ENCODE measurements at regions not wholly inside any gene's neighbourhood (a gene's known extent, or its start where the extent isn't known, plus 50 kb on each side); places are given as distances from the start of the nearest gene placed in this dataset.

DNA sequence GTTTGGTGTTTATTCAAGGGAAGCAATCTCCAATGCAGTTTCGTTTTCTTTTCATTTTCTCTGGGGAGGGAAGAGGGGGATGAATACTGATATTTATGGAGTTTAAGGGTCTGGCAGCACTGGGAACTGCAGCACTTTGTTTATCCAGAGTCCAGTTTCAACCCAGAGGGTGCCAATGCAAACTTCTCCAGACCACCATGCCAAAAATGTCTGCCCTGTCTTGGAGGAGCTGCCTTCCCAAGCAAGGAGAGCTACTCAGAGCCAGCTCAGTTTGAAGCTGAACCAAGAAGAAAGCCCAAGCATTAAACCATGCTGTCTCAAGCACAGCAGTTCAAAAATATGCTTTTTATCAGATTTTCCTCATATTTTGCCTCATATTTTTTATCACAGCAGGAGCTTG lies 589.7 kb downstream of the LMO4 start:
- Histone ChIP-seq H3K27me3 (ENCODE audit: control insufficient read depth, insufficient read depth, low read length, poor library complexity, severe bottlenecking) (no peaks in the 10 kb centered on the region), H3K27ac (ENCODE audit: low read depth, low read length) (no peak overlapping the region), H3K9me3 (ENCODE audit: control insufficient read depth, low read length) (no peaks in the 10 kb centered on the region), H3K4me1 (ENCODE audit: control insufficient read depth, insufficient read depth, low read length) (no peaks in the 10 kb centered on the region), H3K36me3 (ENCODE audit: control insufficient read depth, insufficient read depth, low read length) (no peaks in the 10 kb centered on the region), H3K4me3 (ENCODE audit: low read length) (no peak overlapping the region), H3K9ac (ENCODE audit: extremely low read depth, low read length, poor library complexity, severe bottlenecking) (no peak overlapping the region)
- Mint-ChIP-seq H3K36me3 (ENCODE audit: low read depth) (no peaks in the 10 kb centered on the region), H3K9me3 (peaks cover 3% of the 10 kb centered on the region), H3K27ac (no peak overlapping the region), H3K4me3 (no peak overlapping the region), H3K4me1 (no peaks in the 10 kb centered on the region), H3K27me3 (ENCODE audit: insufficient read depth) (no peaks in the 10 kb centered on the region)
- TF ChIP-seq, protein P1, sequence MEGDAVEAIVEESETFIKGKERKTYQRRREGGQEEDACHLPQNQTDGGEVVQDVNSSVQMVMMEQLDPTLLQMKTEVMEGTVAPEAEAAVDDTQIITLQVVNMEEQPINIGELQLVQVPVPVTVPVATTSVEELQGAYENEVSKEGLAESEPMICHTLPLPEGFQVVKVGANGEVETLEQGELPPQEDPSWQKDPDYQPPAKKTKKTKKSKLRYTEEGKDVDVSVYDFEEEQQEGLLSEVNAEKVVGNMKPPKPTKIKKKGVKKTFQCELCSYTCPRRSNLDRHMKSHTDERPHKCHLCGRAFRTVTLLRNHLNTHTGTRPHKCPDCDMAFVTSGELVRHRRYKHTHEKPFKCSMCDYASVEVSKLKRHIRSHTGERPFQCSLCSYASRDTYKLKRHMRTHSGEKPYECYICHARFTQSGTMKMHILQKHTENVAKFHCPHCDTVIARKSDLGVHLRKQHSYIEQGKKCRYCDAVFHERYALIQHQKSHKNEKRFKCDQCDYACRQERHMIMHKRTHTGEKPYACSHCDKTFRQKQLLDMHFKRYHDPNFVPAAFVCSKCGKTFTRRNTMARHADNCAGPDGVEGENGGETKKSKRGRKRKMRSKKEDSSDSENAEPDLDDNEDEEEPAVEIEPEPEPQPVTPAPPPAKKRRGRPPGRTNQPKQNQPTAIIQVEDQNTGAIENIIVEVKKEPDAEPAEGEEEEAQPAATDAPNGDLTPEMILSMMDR (conservative IDR thresholded peaks at IDR 0.05): no peak
- WGBS, 2 experiments (ENCODE audit: insufficient coverage in 1 of 2, insufficient read length in 1 of 2): 67 to 91% methylated on average over 1 of the region's 1 CpG
- no peak for DNase-seq

DNA sequence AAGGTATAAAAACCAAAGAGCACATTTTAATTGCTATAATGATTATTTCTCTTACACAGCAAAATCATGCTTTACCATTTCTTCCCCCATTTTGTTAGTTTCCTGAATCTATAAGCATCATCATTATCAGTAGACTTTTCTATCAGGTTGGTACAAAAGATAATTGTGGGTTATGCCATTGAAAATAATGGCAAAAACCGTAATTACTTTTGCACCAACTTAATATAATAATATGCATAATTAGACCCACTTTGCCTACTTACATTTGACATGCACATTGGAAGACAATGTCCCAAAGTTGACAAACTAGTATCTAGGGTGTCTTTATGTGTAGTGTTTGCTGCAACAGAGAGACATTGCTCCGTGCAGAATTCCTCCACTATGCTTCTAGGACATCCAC lies 594.2 kb downstream of the LMO4 start:
- Histone ChIP-seq H3K9ac (ENCODE audit: extremely low read depth, low read length, poor library complexity, severe bottlenecking) (no peak overlapping the region), H3K9me3 (ENCODE audit: control insufficient read depth, low read length) (no peaks in the 10 kb centered on the region), H3K4me3 (ENCODE audit: low read length) (no peak overlapping the region), H3K27ac (ENCODE audit: low read depth, low read length) (no peak overlapping the region), H3K27me3 (ENCODE audit: control insufficient read depth, insufficient read depth, low read length, poor library complexity, severe bottlenecking) (no peaks in the 10 kb centered on the region), H3K36me3 (ENCODE audit: control insufficient read depth, insufficient read depth, low read length) (no peaks in the 10 kb centered on the region), H3K4me1 (ENCODE audit: control insufficient read depth, insufficient read depth, low read length) (no peaks in the 10 kb centered on the region)
- Mint-ChIP-seq H3K36me3 (ENCODE audit: low read depth) (no peaks in the 10 kb centered on the region), H3K4me1 (peaks cover 10% of the 10 kb centered on the region), H3K4me3 (no peak overlapping the region), H3K9me3 (no peaks in the 10 kb centered on the region), H3K27ac (no peak overlapping the region), H3K27me3 (ENCODE audit: insufficient read depth) (no peaks in the 10 kb centered on the region)
- no peak for DNase-seq
- TF ChIP-seq, protein P1 (conservative IDR thresholded peaks at IDR 0.05): no peak
- 97% methylated on average over 2 of the region's 2 CpGs; no CpG with 5 or more reads in 1 of the 2 experiments for WGBS, 2 experiments (ENCODE audit: insufficient coverage in 1 of 2, insufficient read length in 1 of 2)

DNA sequence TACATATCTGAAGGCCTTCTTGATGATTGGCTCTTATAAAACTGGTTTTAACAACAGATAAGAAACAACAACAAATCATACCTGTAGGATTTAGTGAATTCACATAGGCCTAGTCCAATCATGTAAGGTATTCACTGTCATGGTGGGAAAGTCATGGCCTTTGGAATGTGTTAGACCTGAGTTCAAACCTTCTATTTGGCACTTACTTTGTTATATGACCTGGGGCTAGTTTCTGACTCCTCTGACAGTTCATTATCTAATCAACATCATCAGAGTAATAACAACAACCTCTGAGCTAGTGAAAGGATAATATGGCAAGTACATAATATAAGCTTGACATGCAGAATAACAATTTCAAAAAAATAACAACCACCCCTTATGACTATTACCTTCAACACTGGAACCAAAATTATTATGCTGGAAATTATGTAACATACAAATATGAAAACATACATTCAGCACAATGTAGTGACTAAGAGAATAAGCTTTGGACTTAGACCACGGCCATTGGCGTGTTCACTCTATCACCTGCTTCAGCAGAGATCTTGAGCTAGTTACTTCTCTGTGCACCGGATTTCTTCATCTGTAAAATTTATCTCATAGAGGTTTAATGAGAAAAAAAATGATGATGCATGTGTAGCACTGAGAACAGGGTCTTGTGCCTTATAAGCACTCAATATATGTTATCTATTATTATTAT lies 597.6 kb downstream of the LMO4 start:
- Histone ChIP-seq H3K36me3 (ENCODE audit: control insufficient read depth, insufficient read depth, low read length) (no peaks in the 10 kb centered on the region), H3K27ac (ENCODE audit: low read depth, low read length) (no peak overlapping the region), H3K27me3 (ENCODE audit: control insufficient read depth, insufficient read depth, low read length, poor library complexity, severe bottlenecking) (no peaks in the 10 kb centered on the region), H3K4me3 (ENCODE audit: low read length) (no peak overlapping the region), H3K9ac (ENCODE audit: extremely low read depth, low read length, poor library complexity, severe bottlenecking) (no peak overlapping the region), H3K9me3 (ENCODE audit: control insufficient read depth, low read length) (peaks cover 10% of the 10 kb centered on the region), H3K4me1 (ENCODE audit: control insufficient read depth, insufficient read depth, low read length) (no peaks in the 10 kb centered on the region)
- DNase-seq: no peak
- WGBS, 2 experiments (ENCODE audit: insufficient coverage in 1 of 2, insufficient read length in 1 of 2): 85 to 100% methylated on average over 2 to 3 of the region's 3 CpGs
- Mint-ChIP-seq H3K9me3 (peaks cover 8% of the 10 kb centered on the region), H3K4me1 (peaks cover 15% of the 10 kb centered on the region), H3K36me3 (ENCODE audit: low read depth) (no peaks in the 10 kb centered on the region), H3K4me3 (no peak overlapping the region), H3K27ac (no peak overlapping the region), H3K27me3 (ENCODE audit: insufficient read depth) (no peaks in the 10 kb centered on the region)
- TF ChIP-seq, protein P1 (conservative IDR thresholded peaks at IDR 0.05): no peak
